HCT116 (cell line): ENCODE measurements at regions not wholly inside any gene's neighbourhood (a gene's known extent, or its start where the extent isn't known, plus 50 kb on each side); places are given as distances from the start of the nearest gene placed in this dataset.

Experiments
- ATAC-seq: fragments of 200-7000 bp; cut with Tn5 transposase; 2 replicates; pipeline ENCODE4 v1.9.1; 2020; ENCODE audit warnings: mild to moderate bottlenecking, moderate library complexity
- BruUV-seq: library from RNA; stranded (reverse); fragments of 400-500 nt; replicated peaks from 2 replicates; lab custom pipeline; 2021; lab: Mats Ljungman, UMichigan
- CTCF ChIA-PET: fragments of 300-600 bp; sonication (Branson Sonifier 250); formaldehyde crosslinking; loops from one replicate; lab custom pipeline; 2021; ENCODE audit warnings: antibody characterized with exemption; lab: Charles Lee
- POLR2A ChIA-PET: fragments of 300-600, 350-600 bp; sonication (Branson Sonifier 250); formaldehyde crosslinking; loops from one replicate; lab custom pipeline; 2021; ENCODE audit warnings: antibody characterized with exemption; lab: Charles Lee
- RAD21 ChIA-PET, 2 experiments: fragments of 300-600 bp; sonication (Branson Sonifier 250); formaldehyde crosslinking; loops; one replicate each; lab custom pipeline; 2023; ENCODE audit warnings: low total read pairs in 2 of 2; ENCODE audit not compliant: uncharacterized antibody in 2 of 2, unreplicated experiment in 2 of 2, low non-redundant PET in 1 of 2; lab: Charles Lee
- DNase-seq: peaks from one replicate; pipeline ENCODE4 v3.0.0-alpha.2; 2010; ENCODE audit warnings: low read depth, low spot score
- H2AFZ ChIP-seq: fragments of 200-600 bp; shearing (Covaris generic), sonication (generic); 2 replicates; pipeline ENCODE4 v1.6.1; 2017; ENCODE audit warnings: low read depth, mixed run types, mixed read lengths, antibody characterized with exemption, low read length; ENCODE audit not compliant: poor library complexity, severe bottlenecking
- H3K27ac ChIP-seq: 2 replicates; pipeline ENCODE4 v1.5.1; 2012; ENCODE audit warnings: low read depth, low read length
- H3K27me3 ChIP-seq: fragments of 200-600 bp; sonication (generic); 2 replicates; pipeline ENCODE4 v1.6.1; 2016; ENCODE audit warnings: mixed run types, low read length, mixed read lengths; ENCODE audit not compliant: insufficient read depth
- H3K36me3 ChIP-seq, 2 experiments: fragments of 200-500 bp in 1 of 2; fragments of 200-600 bp in 1 of 2; sonication (Bioruptor generic) in 1 of 2; sonication (generic) in 1 of 2; 2 replicates each; pipeline versions ENCODE4 v1.5.1 to v1.6.1; 2014 to 2016; ENCODE audit warnings: low read length in 2 of 2, inconsistent platforms in 1 of 2, mixed read lengths in 1 of 2, mixed run types in 1 of 2; ENCODE audit not compliant: insufficient read depth in 2 of 2, control insufficient read depth in 1 of 2
- H3K4me1 ChIP-seq, 2 experiments: fragments of 200-600 bp in 1 of 2; sonication (generic) in 1 of 2; 2 replicates each; pipeline versions ENCODE4 v1.5.1 to v1.6.1; 2012 to 2017; ENCODE audit warnings: low read length in 2 of 2, inconsistent platforms in 1 of 2, mild to moderate bottlenecking in 1 of 2, mixed read lengths in 1 of 2, mixed run types in 1 of 2, moderate library complexity in 1 of 2; ENCODE audit not compliant: insufficient read depth in 2 of 2, control insufficient read depth in 1 of 2
- H3K4me2 ChIP-seq: fragments of 200-600 bp; sonication (generic); 2 replicates; pipeline ENCODE4 v1.6.1; 2017; ENCODE audit warnings: mixed run types, low read length, mixed read lengths
- H3K4me3 ChIP-seq, 2 experiments: fragments of 200-600 bp in 1 of 2; sonication (generic) in 1 of 2; replicated peaks in 1 of 2; 2 replicates each; pipeline ENCODE4 v1.5.1; 2011 to 2016; ENCODE audit warnings: low read length in 2 of 2, control low read depth in 1 of 2, low read depth in 1 of 2, mild to moderate bottlenecking in 1 of 2, mixed read lengths in 1 of 2, mixed run types in 1 of 2
- H3K79me2 ChIP-seq: fragments of 200-600 bp; sonication (generic); 2 replicates; pipeline ENCODE4 v1.6.1; 2017; ENCODE audit warnings: mild to moderate bottlenecking, mixed run types, low read length, moderate library complexity, mixed read lengths; ENCODE audit not compliant: insufficient read depth
- H3K9ac ChIP-seq: fragments of 200-600 bp; sonication (generic); 2 replicates; pipeline ENCODE4 v1.6.1; 2016; ENCODE audit warnings: low read length, mixed read lengths
- H3K9me2 ChIP-seq: fragments of 200-600 bp; sonication (generic), shearing (Covaris generic); 2 replicates; pipeline ENCODE4 v1.6.1; 2017; ENCODE audit warnings: mixed run types, mild to moderate bottlenecking, moderate library complexity; ENCODE audit not compliant: insufficient read depth
- H3K9me3 ChIP-seq, 2 experiments: fragments of 200-500 bp in 1 of 2; fragments of 200-600 bp in 1 of 2; sonication (Bioruptor generic) in 1 of 2; sonication (generic) in 1 of 2; 2 replicates each; pipeline ENCODE4 v1.6.1; 2014 to 2017; ENCODE audit warnings: low read length in 2 of 2, mixed read lengths in 2 of 2, inconsistent platforms in 1 of 2, low read depth in 1 of 2, mild to moderate bottlenecking in 1 of 2, mixed run types in 1 of 2, moderate library complexity in 1 of 2; ENCODE audit not compliant: control insufficient read depth in 1 of 2, insufficient read depth in 1 of 2
- H4K20me1 ChIP-seq: fragments of 200-600 bp; sonication (generic), shearing (Covaris generic); 2 replicates; pipeline ENCODE4 v1.6.1; 2017; ENCODE audit warnings: mixed run types, mild to moderate bottlenecking, moderate library complexity; ENCODE audit not compliant: insufficient read depth
- CBX3 ChIP-seq: IDR thresholded peaks from 2 replicates; pipeline ENCODE4 v1.6.1; 2012; ENCODE audit warnings: low read depth
- EGR1 ChIP-seq: IDR thresholded peaks from 2 replicates; pipeline ENCODE4 v1.6.1; 2012; ENCODE audit warnings: low read depth
- EZH2 ChIP-seq: fragments of 200-600 bp; sonication (generic); IDR thresholded peaks from 2 replicates; pipeline ENCODE4 v1.6.1; 2017; ENCODE audit warnings: antibody characterized with exemption, mixed run types
- EZH2phosphoT487 ChIP-seq: fragments of 200-600 bp; IDR thresholded peaks from 2 replicates; pipeline ENCODE4 v1.6.1; 2018; ENCODE audit warnings: antibody characterized with exemption, borderline replicate concordance
- FOSL1 ChIP-seq: IDR thresholded peaks from 2 replicates; pipeline ENCODE4 v1.6.1; 2012; ENCODE audit warnings: low read depth
- POLR2AphosphoS5 ChIP-seq: IDR thresholded peaks from 2 replicates; pipeline ENCODE4 v1.6.1; 2011; ENCODE audit warnings: mild to moderate bottlenecking, low read depth, low read length, moderate library complexity
- RAD21 ChIP-seq: IDR thresholded peaks from 2 replicates; pipeline ENCODE4 v1.6.1; 2012; ENCODE audit warnings: low read depth, mild to moderate bottlenecking
- SP1 ChIP-seq: IDR thresholded peaks from 2 replicates; pipeline ENCODE4 v1.6.1; 2012; ENCODE audit warnings: low read depth
- intact Hi-C: fragments of 100-400 bp; cut with micrococcal nuclease; formaldehyde crosslinking; loops from 2 replicates; pipeline ENCODE4 v1.10.0; 2022
- TF ChIP-seq, protein P1 (sequence below): IDR thresholded peaks from 2 replicates; pipeline ENCODE4 v1.6.1; 2012
- TF ChIP-seq, protein P2 (sequence below): IDR thresholded peaks from 2 replicates; pipeline ENCODE4 v1.6.1; 2011; ENCODE audit warnings: mild to moderate bottlenecking, low read length, moderate library complexity; ENCODE audit not compliant: insufficient replicate concordance; ENCODE audit errors: extremely low read depth
- TF ChIP-seq, protein P3 (sequence below): IDR thresholded peaks from 2 replicates; pipeline ENCODE4 v1.6.1; 2012; ENCODE audit warnings: low read depth

DNA sequence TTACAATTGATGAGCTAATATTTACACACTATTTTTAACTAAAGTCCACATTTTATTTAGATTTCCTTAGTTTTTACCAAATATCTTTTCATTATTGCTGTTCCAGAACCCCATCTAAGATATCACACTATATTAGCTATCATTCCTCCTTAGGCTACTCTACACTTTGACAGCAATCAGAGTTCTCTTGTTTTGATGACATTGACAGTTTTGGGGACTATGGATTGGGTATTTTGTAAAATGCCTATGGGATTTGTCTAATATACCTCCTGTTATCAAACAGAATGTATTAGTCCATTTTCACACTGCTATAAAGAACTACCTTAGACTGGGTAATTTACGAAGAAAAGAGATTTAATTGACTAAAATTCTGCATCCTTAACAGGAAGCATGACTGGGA lies 489.1 kb downstream of the FOXG1 start:
- TF ChIP-seq RAD21 (no peak), POLR2AphosphoS5 (no peak), EZH2 (no peak), SP1 (no peak), EZH2phosphoT487 (no peak), EGR1 (no peak), CBX3 (no peak), FOSL1 (no peak)
- TF ChIP-seq, protein P1, sequence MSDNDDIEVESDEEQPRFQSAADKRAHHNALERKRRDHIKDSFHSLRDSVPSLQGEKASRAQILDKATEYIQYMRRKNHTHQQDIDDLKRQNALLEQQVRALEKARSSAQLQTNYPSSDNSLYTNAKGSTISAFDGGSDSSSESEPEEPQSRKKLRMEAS = no peak
- TF ChIP-seq, protein P2, sequence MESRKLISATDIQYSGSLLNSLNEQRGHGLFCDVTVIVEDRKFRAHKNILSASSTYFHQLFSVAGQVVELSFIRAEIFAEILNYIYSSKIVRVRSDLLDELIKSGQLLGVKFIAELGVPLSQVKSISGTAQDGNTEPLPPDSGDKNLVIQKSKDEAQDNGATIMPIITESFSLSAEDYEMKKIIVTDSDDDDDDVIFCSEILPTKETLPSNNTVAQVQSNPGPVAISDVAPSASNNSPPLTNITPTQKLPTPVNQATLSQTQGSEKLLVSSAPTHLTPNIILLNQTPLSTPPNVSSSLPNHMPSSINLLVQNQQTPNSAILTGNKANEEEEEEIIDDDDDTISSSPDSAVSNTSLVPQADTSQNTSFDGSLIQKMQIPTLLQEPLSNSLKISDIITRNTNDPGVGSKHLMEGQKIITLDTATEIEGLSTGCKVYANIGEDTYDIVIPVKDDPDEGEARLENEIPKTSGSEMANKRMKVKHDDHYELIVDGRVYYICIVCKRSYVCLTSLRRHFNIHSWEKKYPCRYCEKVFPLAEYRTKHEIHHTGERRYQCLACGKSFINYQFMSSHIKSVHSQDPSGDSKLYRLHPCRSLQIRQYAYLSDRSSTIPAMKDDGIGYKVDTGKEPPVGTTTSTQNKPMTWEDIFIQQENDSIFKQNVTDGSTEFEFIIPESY = no peak
- TF ChIP-seq, protein P3, sequence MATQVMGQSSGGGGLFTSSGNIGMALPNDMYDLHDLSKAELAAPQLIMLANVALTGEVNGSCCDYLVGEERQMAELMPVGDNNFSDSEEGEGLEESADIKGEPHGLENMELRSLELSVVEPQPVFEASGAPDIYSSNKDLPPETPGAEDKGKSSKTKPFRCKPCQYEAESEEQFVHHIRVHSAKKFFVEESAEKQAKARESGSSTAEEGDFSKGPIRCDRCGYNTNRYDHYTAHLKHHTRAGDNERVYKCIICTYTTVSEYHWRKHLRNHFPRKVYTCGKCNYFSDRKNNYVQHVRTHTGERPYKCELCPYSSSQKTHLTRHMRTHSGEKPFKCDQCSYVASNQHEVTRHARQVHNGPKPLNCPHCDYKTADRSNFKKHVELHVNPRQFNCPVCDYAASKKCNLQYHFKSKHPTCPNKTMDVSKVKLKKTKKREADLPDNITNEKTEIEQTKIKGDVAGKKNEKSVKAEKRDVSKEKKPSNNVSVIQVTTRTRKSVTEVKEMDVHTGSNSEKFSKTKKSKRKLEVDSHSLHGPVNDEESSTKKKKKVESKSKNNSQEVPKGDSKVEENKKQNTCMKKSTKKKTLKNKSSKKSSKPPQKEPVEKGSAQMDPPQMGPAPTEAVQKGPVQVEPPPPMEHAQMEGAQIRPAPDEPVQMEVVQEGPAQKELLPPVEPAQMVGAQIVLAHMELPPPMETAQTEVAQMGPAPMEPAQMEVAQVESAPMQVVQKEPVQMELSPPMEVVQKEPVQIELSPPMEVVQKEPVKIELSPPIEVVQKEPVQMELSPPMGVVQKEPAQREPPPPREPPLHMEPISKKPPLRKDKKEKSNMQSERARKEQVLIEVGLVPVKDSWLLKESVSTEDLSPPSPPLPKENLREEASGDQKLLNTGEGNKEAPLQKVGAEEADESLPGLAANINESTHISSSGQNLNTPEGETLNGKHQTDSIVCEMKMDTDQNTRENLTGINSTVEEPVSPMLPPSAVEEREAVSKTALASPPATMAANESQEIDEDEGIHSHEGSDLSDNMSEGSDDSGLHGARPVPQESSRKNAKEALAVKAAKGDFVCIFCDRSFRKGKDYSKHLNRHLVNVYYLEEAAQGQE = no peak
- no peaks in the 10 kb centered on the region for H4K20me1 ChIP-seq
- H3K9ac ChIP-seq = no peak overlapping the region
- no peak overlapping the region for H3K27ac ChIP-seq
- H3K4me3 ChIP-seq = no peak overlapping the region
- no peaks in the 10 kb centered on the region for H3K27me3 ChIP-seq
- no peak for ATAC-seq
- H3K9me3 ChIP-seq = peaks cover 3 to 12% of the 10 kb centered on the region in 2 experiments; a peak in 2 of 4 replicates
- ChIA-PET POLR2A (no interaction called here), RAD21 (no interaction called here), CTCF (no interaction called here)
- no TSS peak for BruUV-seq
- intact Hi-C loops = no loop called here
- no peaks in the 10 kb centered on the region for H3K79me2 ChIP-seq
- no peak overlapping the region for H2AFZ ChIP-seq
- H3K4me2 ChIP-seq = no peak overlapping the region
- no peaks in the 10 kb centered on the region for H3K4me1 ChIP-seq
- no peak for DNase-seq
- H3K9me2 ChIP-seq = no peaks in the 10 kb centered on the region
- H3K36me3 ChIP-seq = no peaks in the 10 kb centered on the region
